ENCODE measurements at regions not wholly inside any gene's neighbourhood (a gene's known extent, or its start where the extent isn't known, plus 50 kb on each side); places are given as distances from the start of the nearest gene placed in this dataset.

DNA sequence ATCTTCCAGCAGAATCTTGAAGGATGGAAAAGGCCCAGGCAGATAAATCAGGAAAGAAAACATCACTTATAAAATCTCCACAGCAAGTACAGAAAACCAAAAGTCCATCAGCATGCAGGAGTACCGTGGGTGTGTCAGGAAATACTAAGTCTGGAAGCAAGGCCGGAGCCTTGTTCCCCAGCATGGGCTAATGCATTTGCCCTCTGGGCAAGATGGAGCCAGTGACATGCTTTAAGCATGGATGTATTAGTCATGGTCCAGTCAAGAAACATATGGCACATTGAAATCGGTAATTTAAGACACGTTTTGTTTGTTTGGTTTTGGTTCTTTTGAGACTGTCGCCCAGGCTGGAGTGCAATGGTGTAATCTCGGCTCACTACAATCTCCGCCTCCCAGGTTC is 506.0 kb upstream of the JARID2 start (continued):
- TF ChIP-seq, protein P1, sequence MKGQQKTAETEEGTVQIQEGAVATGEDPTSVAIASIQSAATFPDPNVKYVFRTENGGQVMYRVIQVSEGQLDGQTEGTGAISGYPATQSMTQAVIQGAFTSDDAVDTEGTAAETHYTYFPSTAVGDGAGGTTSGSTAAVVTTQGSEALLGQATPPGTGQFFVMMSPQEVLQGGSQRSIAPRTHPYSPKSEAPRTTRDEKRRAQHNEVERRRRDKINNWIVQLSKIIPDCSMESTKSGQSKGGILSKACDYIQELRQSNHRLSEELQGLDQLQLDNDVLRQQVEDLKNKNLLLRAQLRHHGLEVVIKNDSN (CRISPR knock-in tag; IDR thresholded peaks at IDR 0.05), result no peak
- TF ChIP-seq HMGA2 (CRISPR knock-in tag; IDR thresholded peaks at IDR 0.05) (no peak), OVOL2 (CRISPR knock-in tag; IDR thresholded peaks at IDR 0.05; ENCODE audit: borderline replicate concordance) (no peak)
- TF ChIP-seq, protein P2, sequence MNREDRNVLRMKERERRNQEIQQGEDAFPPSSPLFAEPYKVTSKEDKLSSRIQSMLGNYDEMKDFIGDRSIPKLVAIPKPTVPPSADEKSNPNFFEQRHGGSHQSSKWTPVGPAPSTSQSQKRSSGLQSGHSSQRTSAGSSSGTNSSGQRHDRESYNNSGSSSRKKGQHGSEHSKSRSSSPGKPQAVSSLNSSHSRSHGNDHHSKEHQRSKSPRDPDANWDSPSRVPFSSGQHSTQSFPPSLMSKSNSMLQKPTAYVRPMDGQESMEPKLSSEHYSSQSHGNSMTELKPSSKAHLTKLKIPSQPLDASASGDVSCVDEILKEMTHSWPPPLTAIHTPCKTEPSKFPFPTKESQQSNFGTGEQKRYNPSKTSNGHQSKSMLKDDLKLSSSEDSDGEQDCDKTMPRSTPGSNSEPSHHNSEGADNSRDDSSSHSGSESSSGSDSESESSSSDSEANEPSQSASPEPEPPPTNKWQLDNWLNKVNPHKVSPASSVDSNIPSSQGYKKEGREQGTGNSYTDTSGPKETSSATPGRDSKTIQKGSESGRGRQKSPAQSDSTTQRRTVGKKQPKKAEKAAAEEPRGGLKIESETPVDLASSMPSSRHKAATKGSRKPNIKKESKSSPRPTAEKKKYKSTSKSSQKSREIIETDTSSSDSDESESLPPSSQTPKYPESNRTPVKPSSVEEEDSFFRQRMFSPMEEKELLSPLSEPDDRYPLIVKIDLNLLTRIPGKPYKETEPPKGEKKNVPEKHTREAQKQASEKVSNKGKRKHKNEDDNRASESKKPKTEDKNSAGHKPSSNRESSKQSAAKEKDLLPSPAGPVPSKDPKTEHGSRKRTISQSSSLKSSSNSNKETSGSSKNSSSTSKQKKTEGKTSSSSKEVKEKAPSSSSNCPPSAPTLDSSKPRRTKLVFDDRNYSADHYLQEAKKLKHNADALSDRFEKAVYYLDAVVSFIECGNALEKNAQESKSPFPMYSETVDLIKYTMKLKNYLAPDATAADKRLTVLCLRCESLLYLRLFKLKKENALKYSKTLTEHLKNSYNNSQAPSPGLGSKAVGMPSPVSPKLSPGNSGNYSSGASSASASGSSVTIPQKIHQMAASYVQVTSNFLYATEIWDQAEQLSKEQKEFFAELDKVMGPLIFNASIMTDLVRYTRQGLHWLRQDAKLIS (CRISPR knock-in tag; IDR thresholded peaks at IDR 0.05; ENCODE audit: borderline replicate concordance), result no peak

DNA sequence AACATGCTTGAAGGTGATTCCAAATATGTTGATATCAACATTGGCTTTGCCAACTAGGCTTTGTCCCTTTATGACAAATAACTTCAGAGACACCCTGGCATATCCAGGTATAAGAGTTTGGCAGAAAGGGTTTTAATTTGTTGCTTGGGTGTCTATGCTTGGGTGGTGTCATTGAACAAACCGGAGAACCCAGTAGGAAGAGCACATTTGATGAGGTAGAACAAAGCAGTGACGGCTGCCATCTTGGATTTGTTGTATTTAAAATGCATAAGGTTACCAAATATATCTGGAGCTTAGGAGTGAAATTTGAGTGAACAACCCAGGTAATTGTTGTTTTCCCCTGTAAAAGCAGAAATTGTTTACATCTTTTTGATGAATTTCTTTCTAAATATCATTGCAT is 503.7 kb upstream of the JARID2 start:
- Mint-ChIP-seq H3K4me1 (0 out of 2 replicates have a peak, but pooled peaks cover 5% of the 10 kb centered on the region), H3K27me3 (ENCODE audit: low read depth) (peaks cover 7% of the 10 kb centered on the region), H3K27ac (no peak overlapping the region), H3K9me3 (peaks cover 34% of the 10 kb centered on the region), H3K36me3 (peaks cover 25% of the 10 kb centered on the region), H3K4me3 (no peak overlapping the region)
- ATAC-seq (no peak), DNase-seq (ENCODE audit: low spot score) (no peak)
- POLR2A ChIA-PET, result no interaction called here
- TF ChIP-seq, protein P3, sequence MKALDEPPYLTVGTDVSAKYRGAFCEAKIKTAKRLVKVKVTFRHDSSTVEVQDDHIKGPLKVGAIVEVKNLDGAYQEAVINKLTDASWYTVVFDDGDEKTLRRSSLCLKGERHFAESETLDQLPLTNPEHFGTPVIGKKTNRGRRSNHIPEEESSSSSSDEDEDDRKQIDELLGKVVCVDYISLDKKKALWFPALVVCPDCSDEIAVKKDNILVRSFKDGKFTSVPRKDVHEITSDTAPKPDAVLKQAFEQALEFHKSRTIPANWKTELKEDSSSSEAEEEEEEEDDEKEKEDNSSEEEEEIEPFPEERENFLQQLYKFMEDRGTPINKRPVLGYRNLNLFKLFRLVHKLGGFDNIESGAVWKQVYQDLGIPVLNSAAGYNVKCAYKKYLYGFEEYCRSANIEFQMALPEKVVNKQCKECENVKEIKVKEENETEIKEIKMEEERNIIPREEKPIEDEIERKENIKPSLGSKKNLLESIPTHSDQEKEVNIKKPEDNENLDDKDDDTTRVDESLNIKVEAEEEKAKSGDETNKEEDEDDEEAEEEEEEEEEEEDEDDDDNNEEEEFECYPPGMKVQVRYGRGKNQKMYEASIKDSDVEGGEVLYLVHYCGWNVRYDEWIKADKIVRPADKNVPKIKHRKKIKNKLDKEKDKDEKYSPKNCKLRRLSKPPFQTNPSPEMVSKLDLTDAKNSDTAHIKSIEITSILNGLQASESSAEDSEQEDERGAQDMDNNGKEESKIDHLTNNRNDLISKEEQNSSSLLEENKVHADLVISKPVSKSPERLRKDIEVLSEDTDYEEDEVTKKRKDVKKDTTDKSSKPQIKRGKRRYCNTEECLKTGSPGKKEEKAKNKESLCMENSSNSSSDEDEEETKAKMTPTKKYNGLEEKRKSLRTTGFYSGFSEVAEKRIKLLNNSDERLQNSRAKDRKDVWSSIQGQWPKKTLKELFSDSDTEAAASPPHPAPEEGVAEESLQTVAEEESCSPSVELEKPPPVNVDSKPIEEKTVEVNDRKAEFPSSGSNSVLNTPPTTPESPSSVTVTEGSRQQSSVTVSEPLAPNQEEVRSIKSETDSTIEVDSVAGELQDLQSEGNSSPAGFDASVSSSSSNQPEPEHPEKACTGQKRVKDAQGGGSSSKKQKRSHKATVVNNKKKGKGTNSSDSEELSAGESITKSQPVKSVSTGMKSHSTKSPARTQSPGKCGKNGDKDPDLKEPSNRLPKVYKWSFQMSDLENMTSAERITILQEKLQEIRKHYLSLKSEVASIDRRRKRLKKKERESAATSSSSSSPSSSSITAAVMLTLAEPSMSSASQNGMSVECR (CRISPR knock-in tag; IDR thresholded peaks at IDR 0.05; ENCODE audit: borderline replicate concordance), result no peak
- TF ChIP-seq, protein P2 (CRISPR knock-in tag; IDR thresholded peaks at IDR 0.05; ENCODE audit: borderline replicate concordance), result no peak
- no peak for TF ChIP-seq KAT7 (CRISPR knock-in tag; IDR thresholded peaks at IDR 0.05; ENCODE audit: borderline replicate concordance)
- CTCF ChIA-PET, result no interaction called here

DNA sequence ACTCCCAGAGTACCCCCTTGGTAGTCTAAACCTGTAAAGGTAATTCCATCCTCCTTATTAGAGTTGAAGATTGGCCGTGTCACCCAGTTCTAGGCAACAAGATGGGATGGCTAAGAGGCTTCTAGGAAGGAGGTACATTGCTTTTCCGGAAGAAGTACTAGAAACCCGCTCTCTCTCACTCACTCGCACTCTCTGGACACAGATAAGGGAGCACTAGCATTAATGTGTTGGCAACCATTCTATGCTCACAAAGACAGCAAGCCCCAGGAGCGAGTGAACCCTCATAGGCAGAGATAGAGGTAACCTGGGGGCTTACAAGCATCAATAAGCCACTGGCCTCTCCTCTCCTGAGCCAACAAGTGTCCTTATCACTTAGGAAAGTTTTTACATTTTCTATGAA is 503.2 kb upstream of the JARID2 start:
- DNase-seq (ENCODE audit: low spot score), result no peak
- H3K27me3 Mint-ChIP-seq (ENCODE audit: low read depth), result peaks cover 3% of the 10 kb centered on the region; the same call in 1 of the 2 replicates
- H3K9me3 Mint-ChIP-seq, result peaks cover 34% of the 10 kb centered on the region
- no peak for TF ChIP-seq MYBL2 (CRISPR knock-in tag; IDR thresholded peaks at IDR 0.05)
- no peak for TF ChIP-seq ZNF423 (CRISPR knock-in tag; IDR thresholded peaks at IDR 0.05)
- no peak for TF ChIP-seq ETV6 (CRISPR knock-in tag; IDR thresholded peaks at IDR 0.05)
- no peak for TF ChIP-seq GTF2I (CRISPR knock-in tag; conservative IDR thresholded peaks at IDR 0.05)
- TF ChIP-seq, protein P4, sequence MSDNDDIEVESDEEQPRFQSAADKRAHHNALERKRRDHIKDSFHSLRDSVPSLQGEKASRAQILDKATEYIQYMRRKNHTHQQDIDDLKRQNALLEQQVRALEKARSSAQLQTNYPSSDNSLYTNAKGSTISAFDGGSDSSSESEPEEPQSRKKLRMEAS (CRISPR knock-in tag; IDR thresholded peaks at IDR 0.05), result no peak
- ChIA-PET POLR2A (no interaction called here), CTCF (no interaction called here)
- no peak overlapping the region for H3K4me3 Mint-ChIP-seq
- H3K4me1 Mint-ChIP-seq, result 0 out of 2 replicates have a peak, but pooled peaks cover 4% of the 10 kb centered on the region
- H3K27ac Mint-ChIP-seq, result no peak overlapping the region
- ATAC-seq, result no peak
- H3K36me3 Mint-ChIP-seq, result peaks cover 25% of the 10 kb centered on the region
